ENCODE measurements at regions not wholly inside any gene's neighbourhood (a gene's known extent, or its start where the extent isn't known, plus 50 kb on each side); places are given as distances from the start of the nearest gene placed in this dataset.
A peak's percentile ranks its signal among the peaks of the same experiment; 100 is the strongest.

DNA sequence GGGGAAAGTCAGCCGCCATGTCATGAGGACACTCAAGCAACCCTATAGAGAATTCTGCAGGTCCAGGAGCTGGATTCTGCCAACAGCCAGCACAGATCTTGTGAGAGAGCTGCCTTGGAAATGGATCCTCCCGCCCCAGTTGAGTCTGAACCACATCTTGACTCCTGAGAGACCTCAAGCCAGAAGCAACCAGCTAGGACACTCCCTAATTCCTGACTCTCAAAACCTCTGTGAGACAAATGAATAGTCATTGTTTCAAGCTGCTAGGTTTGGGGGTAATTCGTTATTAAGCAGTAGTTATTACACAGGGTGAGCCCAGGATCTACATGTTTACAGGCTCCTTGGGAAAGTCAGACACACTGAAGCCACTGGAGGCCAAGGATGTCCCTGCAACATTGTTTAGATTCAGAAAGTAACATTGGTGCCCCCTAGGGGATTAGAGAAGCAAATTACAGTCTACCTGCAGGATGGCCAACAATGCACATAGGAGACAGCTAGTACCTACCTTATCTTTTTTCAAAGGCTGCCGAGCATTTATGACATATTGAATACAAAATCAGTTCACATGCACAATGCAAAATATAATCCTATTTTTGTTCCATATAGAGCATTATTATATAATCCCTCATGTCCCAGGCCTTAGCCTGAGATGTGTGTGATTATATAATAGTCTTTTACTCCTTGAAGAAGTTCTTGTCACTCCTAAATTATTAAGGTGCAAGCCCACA is 57.9 kb upstream of the FICD start:
- no peak overlapping the region for H3K4me3 ChIP-seq
- FAIRE-seq (no peak), DNase-seq (no peak), ATAC-seq (peak in 3 of 4 donors; percentile 69 to 82 (median 80))
- no peaks in the 10 kb centered on the region for H3K9me3 ChIP-seq
- peaks cover 0 to 2% (median 0%) of the 10 kb centered on the region in 4 donors for H3K27me3 ChIP-seq
- H3K36me3 ChIP-seq = no peaks in the 10 kb centered on the region
- H3K27ac ChIP-seq = no peak overlapping the region
- WGBS, 2 donors = 38 to 48% methylated on average over 4 of the region's 4 CpGs
- TF ChIP-seq, protein P1, sequence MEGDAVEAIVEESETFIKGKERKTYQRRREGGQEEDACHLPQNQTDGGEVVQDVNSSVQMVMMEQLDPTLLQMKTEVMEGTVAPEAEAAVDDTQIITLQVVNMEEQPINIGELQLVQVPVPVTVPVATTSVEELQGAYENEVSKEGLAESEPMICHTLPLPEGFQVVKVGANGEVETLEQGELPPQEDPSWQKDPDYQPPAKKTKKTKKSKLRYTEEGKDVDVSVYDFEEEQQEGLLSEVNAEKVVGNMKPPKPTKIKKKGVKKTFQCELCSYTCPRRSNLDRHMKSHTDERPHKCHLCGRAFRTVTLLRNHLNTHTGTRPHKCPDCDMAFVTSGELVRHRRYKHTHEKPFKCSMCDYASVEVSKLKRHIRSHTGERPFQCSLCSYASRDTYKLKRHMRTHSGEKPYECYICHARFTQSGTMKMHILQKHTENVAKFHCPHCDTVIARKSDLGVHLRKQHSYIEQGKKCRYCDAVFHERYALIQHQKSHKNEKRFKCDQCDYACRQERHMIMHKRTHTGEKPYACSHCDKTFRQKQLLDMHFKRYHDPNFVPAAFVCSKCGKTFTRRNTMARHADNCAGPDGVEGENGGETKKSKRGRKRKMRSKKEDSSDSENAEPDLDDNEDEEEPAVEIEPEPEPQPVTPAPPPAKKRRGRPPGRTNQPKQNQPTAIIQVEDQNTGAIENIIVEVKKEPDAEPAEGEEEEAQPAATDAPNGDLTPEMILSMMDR (IDR thresholded peaks at IDR 0.05) = peak in 3 of 4 donors; percentile 18 to 39 (median 35)
- H3K4me1 ChIP-seq = no peaks in the 10 kb centered on the region
- intact Hi-C loops (cut with DNase I) = no loop called here

- ATAC-seq (peak in 1 of 4 donors; percentile 32), FAIRE-seq (no peak), DNase-seq (no peak)
- TF ChIP-seq, protein P1 (IDR thresholded peaks at IDR 0.05) = no peak
- peaks cover 0 to 3% (median 0%) of the 10 kb centered on the region in 4 donors for H3K27me3 ChIP-seq
- H3K36me3 ChIP-seq = no peaks in the 10 kb centered on the region
- intact Hi-C loops (cut with DNase I) = no loop called here
- no peaks in the 10 kb centered on the region for H3K9me3 ChIP-seq
- no peak overlapping the region for H3K27ac ChIP-seq
- 71 to 80% methylated on average over 4 of the region's 4 CpGs for WGBS, 2 donors
- no peaks in the 10 kb centered on the region for H3K4me1 ChIP-seq
- H3K4me3 ChIP-seq = no peak overlapping the region
These were observed 59.4 kb upstream of the FICD start for GRCh38 chr12:108455706-108456105.

- 36 to 47% methylated on average over 5 of the region's 5 CpGs for WGBS, 2 donors
- no peaks in the 10 kb centered on the region for H3K36me3 ChIP-seq
- intact Hi-C loops (cut with DNase I) = no loop called here
- ATAC-seq = no peak
- H3K4me1 ChIP-seq = no peaks in the 10 kb centered on the region
- peaks cover 0 to 3% (median 0%) of the 10 kb centered on the region in 4 donors for H3K27me3 ChIP-seq
- H3K4me3 ChIP-seq = no peak overlapping the region
- H3K9me3 ChIP-seq = no peaks in the 10 kb centered on the region
- no peak overlapping the region for H3K27ac ChIP-seq
- TF ChIP-seq, protein P1 (IDR thresholded peaks at IDR 0.05) = no peak
- no peak for DNase-seq
- FAIRE-seq = no peak
These were observed 60.4 kb upstream of the FICD start for GRCh38 chr12:108454539-108455139.

DNA sequence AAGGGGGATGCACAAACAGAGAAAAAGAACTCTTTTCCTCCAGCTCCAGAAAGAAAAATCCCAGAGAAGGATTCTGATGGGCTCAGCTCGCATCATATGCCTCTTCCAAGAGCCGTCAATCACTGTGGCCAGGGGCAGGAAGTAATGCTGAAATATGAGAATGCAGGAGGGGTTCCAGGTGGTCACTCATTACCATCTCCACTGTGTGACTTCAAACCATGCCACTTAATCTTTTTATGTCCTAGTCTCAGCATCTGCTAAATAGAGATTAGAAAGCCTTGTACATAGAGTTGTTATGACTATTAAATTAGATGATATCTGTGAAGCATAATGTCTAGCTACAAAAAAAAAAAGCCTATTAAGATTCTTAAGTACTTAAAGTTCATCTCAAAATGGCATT is 65.6 kb upstream of the FICD start:
- Histone ChIP-seq H3K36me3 (no peaks in the 10 kb centered on the region), H3K4me1 (no peaks in the 10 kb centered on the region), H3K4me3 (no peak overlapping the region), H3K27me3 (peaks cover 0 to 3% (median 0%) of the 10 kb centered on the region in 4 donors), H3K9me3 (no peaks in the 10 kb centered on the region), H3K27ac (no peak overlapping the region)
- TF ChIP-seq, protein P1 (IDR thresholded peaks at IDR 0.05) = no peak
- ATAC-seq (no peak), DNase-seq (no peak), FAIRE-seq (no peak)
- 35 to 38% methylated on average over 2 of the region's 2 CpGs for WGBS, 2 donors
- intact Hi-C loops (cut with DNase I) = no loop called here

DNA sequence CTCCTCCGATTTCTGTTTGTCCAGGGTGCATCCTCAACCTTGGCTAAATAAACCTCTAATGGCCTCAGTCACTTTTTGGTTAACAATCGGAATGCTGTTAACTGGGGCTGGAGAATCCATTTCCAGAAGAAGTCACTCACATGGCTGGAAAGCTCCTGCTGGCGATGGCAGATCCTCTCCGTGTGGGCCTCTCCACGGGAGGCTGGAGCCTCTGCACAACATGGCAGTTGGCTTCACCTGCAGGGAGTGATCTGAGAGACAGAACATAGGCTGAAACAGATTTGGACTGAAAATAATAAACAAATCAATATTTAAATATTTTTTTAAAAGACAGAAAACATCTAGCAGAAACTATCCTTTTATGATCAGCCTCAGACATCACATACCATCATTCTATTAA is 66.8 kb upstream of the FICD start:
- WGBS, 2 donors = 34 to 51% methylated on average over 5 of the region's 5 CpGs
- Histone ChIP-seq H3K4me1 (no peaks in the 10 kb centered on the region), H3K27ac (no peak overlapping the region), H3K27me3 (peaks cover 0 to 3% (median 0%) of the 10 kb centered on the region in 4 donors), H3K36me3 (no peaks in the 10 kb centered on the region), H3K4me3 (no peak overlapping the region), H3K9me3 (no peaks in the 10 kb centered on the region)
- FAIRE-seq (no peak), DNase-seq (no peak), ATAC-seq (no peak)
- TF ChIP-seq, protein P1 (IDR thresholded peaks at IDR 0.05) = no peak
- intact Hi-C loops (cut with DNase I) = no loop called here

Data from pancreas (tissue), 10 donors.